ENCODE measurements at regions not wholly inside any gene's neighbourhood (a gene's known extent, or its start where the extent isn't known, plus 50 kb on each side); places are given as distances from the start of the nearest gene placed in this dataset.
"Not testable (repeated sequence)": the region's sequence is repeated elsewhere in the genome, so short reads cannot be mapped to it uniquely, and the experiment has no call there.

DNA sequence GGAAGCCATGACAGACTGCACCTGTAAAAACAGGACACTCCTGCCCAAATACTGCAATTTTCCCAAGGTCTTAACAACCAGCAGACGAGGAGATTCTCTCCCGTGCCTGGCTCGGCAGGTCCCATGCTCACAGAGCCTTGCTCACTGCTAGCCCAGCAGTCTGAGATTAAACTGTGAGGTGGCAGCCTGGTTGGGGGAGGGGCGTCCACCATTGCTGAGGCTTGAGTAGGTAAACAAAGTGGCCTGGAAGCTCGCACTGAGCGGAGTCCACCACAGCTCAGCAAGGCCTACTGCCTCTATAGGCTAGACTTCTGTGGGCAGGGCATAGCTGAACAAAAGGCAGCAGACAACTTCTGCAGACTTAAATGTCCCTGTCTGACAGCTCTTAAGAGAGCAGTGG, 80.3 kb downstream of the ANXA5 start:
- H3K4me3 Mint-ChIP-seq, DNase-seq, H3K27ac Mint-ChIP-seq, H3K9me3 Mint-ChIP-seq, H3K36me3 Mint-ChIP-seq, H3K4me1 Mint-ChIP-seq: not testable (repeated sequence)
- H3K27me3 Mint-ChIP-seq: peaks cover 18% of the 10 kb centered on the region

DNA sequence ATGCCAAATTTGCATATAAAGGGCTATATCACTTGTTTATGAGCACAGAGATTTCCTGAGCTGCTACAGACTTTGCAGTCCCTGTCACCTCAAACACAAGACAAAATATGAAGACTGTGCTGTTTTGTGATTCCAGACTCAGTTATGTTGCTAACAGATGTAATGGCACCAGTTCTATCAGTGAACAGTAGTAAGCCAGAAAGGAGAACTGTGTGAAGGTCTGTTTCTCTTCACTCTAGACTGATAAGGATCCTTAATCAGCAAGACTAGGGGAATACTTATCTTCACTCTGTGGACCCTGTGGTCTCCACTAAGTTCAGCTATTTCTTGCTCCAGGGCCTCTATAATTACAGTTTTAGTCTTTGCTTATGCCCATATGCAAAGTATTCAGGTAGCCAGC, 82.7 kb downstream of the ANXA5 start:
- no peaks in the 10 kb centered on the region for H3K4me1 Mint-ChIP-seq
- DNase-seq: no peak
- no peaks in the 10 kb centered on the region for H3K9me3 Mint-ChIP-seq
- H3K27ac Mint-ChIP-seq: no peak overlapping the region
- H3K27me3 Mint-ChIP-seq: peaks cover 14% of the 10 kb centered on the region
- H3K4me3 Mint-ChIP-seq: no peak overlapping the region
- H3K36me3 Mint-ChIP-seq: no peaks in the 10 kb centered on the region

DNA sequence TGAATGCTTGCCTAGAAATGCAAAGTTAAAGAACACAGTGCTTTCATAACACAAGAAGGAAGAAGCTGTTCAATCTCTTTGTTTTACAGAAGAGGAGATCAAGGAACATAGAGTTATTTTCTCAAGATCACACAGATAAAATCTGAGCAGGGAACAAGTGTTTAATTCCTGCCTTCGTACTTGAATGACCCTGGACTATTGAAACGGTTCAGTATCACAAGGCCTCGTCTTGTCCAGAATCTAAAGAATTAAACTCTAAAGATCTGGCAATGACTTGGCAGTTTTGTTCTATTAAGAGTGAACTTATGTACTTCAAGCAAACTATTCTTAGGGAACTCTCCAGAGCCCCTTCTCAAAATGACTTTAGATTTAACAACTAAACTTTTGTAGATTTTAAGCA, 97.7 kb downstream of the ANXA5 start:
- Mint-ChIP-seq H3K9me3 (no peaks in the 10 kb centered on the region), H3K4me3 (no peak overlapping the region), H3K36me3 (no peaks in the 10 kb centered on the region), H3K27me3 (peaks cover 17% of the 10 kb centered on the region), H3K4me1 (peaks cover 8% of the 10 kb centered on the region), H3K27ac (no peak overlapping the region)
- DNase-seq: no peak

GRCh38 chr4:121597346-121597934, 99.3 kb downstream of the ANXA5 start:
- Mint-ChIP-seq H3K4me1 (peaks cover 8% of the 10 kb centered on the region), H3K9me3 (no peaks in the 10 kb centered on the region), H3K36me3 (no peaks in the 10 kb centered on the region), H3K27ac (no peak overlapping the region), H3K27me3 (peaks cover 17% of the 10 kb centered on the region), H3K4me3 (no peak overlapping the region)
- DNase-seq: peak; percentile 42

DNA sequence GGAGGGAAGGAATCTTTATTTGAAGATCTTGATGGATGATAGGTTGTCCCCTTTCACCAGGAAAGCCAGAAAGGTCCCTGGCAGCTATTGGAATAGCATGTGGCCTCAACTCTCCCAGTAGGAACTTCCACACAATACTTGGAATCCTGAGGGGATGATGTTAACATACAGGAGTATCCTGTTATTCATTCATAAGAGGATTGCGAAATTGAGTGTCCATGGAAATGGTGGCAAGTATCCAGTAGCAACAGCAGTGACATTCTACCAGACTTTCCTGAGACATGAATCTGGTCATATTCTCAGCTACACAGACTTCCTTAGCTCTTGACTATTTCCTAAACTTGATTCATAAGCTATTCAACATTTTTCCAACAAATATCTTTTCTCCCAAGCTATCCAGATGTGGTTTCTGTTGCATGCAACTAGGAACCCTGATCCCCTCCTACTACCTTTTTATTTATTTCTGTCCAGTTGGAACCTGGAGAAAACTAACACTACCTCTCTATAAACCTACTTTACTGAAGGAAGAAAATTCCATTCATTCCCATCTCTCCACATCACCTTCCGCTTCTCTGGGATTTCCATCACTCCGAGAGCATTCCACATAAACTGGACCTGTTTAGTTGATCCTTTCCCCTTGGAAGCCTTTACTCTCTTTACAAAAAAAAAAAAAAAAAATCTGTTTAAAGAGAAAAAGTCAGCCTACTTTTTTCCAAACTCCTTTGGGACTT, 101.8 kb downstream of the ANXA5 start:
- peaks cover 4% of the 10 kb centered on the region for H3K9me3 Mint-ChIP-seq
- peaks cover 8% of the 10 kb centered on the region for H3K4me1 Mint-ChIP-seq
- H3K27ac Mint-ChIP-seq: no peak overlapping the region
- H3K27me3 Mint-ChIP-seq: peaks cover 19% of the 10 kb centered on the region
- no peaks in the 10 kb centered on the region for H3K36me3 Mint-ChIP-seq
- no peak for DNase-seq
- H3K4me3 Mint-ChIP-seq: no peak overlapping the region

DNA sequence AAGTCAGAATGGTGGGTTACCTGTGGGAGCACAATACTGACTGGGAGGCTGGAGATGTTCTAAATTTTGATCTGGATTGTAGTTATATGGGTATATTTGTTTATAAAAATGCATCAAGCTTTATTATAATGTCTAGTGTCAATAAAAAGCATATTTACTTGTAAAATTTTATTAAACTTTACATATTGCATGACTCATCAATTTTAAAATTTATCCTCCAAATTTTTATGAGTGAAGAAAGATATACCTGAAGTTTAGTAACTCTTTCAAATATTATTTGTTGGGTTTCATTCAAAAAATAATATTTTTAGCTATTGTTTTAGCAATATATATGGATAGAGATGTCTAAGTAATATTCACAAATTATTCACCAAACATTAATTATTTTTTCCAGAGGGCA, 103.0 kb downstream of the ANXA5 start:
- DNase-seq: no peak
- H3K4me1 Mint-ChIP-seq: peaks cover 8% of the 10 kb centered on the region
- peaks cover 19% of the 10 kb centered on the region for H3K27me3 Mint-ChIP-seq
- H3K9me3 Mint-ChIP-seq: peaks cover 4% of the 10 kb centered on the region
- H3K4me3 Mint-ChIP-seq: no peak overlapping the region
- H3K27ac Mint-ChIP-seq: no peak overlapping the region
- H3K36me3 Mint-ChIP-seq: no peaks in the 10 kb centered on the region

- not testable (repeated sequence) for H3K27ac Mint-ChIP-seq, H3K9me3 Mint-ChIP-seq, H3K4me3 Mint-ChIP-seq, H3K36me3 Mint-ChIP-seq, H3K4me1 Mint-ChIP-seq, DNase-seq
- peaks cover 27% of the 10 kb centered on the region for H3K27me3 Mint-ChIP-seq
Measured at GRCh38 chr4:121592257-121592656, 104.5 kb downstream of the ANXA5 start.

- H3K4me1 Mint-ChIP-seq: no peaks in the 10 kb centered on the region
- no peak overlapping the region for H3K4me3 Mint-ChIP-seq
- H3K27me3 Mint-ChIP-seq: peaks cover 29% of the 10 kb centered on the region
- H3K9me3 Mint-ChIP-seq: no peaks in the 10 kb centered on the region
- DNase-seq: no peak
- H3K27ac Mint-ChIP-seq: no peak overlapping the region
- no peaks in the 10 kb centered on the region for H3K36me3 Mint-ChIP-seq
Measured at GRCh38 chr4:121584836-121585235, 111.9 kb downstream of the ANXA5 start.

- Mint-ChIP-seq H3K27me3 (peaks cover 26% of the 10 kb centered on the region), H3K4me3 (no peak overlapping the region), H3K27ac (no peak overlapping the region), H3K9me3 (no peaks in the 10 kb centered on the region), H3K36me3 (no peaks in the 10 kb centered on the region), H3K4me1 (no peaks in the 10 kb centered on the region)
- no peak for DNase-seq
Measured at GRCh38 chr4:121583396-121583795, 113.4 kb downstream of the ANXA5 start.

- Mint-ChIP-seq H3K27ac (no peak overlapping the region), H3K27me3 (peaks cover 16% of the 10 kb centered on the region), H3K4me1 (no peaks in the 10 kb centered on the region), H3K36me3 (no peaks in the 10 kb centered on the region), H3K4me3 (no peak overlapping the region), H3K9me3 (no peaks in the 10 kb centered on the region)
- no peak for DNase-seq
Measured at GRCh38 chr4:121582296-121582695, 114.5 kb downstream of the ANXA5 start.

- not testable (repeated sequence) for H3K4me3 Mint-ChIP-seq, H3K27ac Mint-ChIP-seq, DNase-seq, H3K36me3 Mint-ChIP-seq, H3K27me3 Mint-ChIP-seq, H3K4me1 Mint-ChIP-seq, H3K9me3 Mint-ChIP-seq
Measured at GRCh38 chr4:121575392-121575791, 121.4 kb downstream of the ANXA5 start.

DNA sequence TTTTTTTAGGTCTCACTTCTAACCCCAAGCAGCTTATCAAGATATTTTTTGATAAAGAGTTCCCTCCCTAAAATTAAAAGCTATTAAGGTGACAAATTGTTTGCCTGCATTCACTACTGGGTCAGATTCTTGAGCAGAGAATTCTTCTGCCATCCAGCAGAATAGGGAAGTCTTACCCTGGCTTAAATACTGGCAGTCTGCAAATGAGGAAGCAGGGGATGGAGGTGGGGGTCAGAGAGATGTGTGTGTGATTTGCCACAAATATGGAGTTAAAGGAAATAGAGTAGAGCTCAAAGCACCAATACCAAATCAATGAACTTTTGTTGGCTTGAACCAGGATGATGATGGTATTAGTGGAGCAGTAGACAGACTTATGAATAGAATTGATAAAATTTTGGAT, 122.2 kb downstream of the ANXA5 start:
- no peak for DNase-seq
- H3K27me3 Mint-ChIP-seq: peaks cover 9% of the 10 kb centered on the region
- H3K4me1 Mint-ChIP-seq: no peaks in the 10 kb centered on the region
- peaks cover 2% of the 10 kb centered on the region for H3K9me3 Mint-ChIP-seq
- H3K36me3 Mint-ChIP-seq: no peaks in the 10 kb centered on the region
- H3K27ac Mint-ChIP-seq: no peak overlapping the region
- H3K4me3 Mint-ChIP-seq: no peak overlapping the region

- Mint-ChIP-seq H3K4me1 (no peaks in the 10 kb centered on the region), H3K36me3 (no peaks in the 10 kb centered on the region), H3K27ac (no peak overlapping the region), H3K27me3 (peaks cover 24% of the 10 kb centered on the region), H3K9me3 (no peaks in the 10 kb centered on the region), H3K4me3 (no peak overlapping the region)
- DNase-seq: no peak
Measured at GRCh38 chr4:121567748-121568147, 129.0 kb downstream of the ANXA5 start.

DNA sequence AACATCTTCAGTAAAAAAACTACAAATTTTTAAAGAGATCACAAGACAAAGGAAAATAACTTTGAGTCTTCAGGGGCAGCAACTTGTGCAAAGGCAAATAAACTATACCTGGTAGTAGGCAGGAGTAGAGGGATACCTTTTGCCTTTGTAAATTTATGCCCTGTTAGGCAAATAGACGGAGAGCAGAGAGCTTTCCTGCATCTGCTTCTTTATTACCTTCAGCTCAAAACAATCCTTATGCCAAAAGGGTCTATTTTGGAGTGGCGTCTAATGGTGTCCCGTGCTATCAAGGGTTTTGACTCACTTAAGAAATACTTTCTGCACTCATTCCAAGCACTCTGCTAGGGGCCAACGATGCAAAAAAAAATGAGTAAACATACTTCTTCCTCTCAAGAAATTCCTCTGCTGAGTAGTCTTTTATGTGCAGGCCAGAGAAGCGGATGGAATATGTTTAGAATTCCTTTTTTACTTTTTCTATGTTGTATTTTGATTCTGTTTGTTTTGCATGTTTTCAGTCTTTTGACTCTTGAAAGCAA, 131.9 kb downstream of the ANXA5 start:
- H3K27me3 Mint-ChIP-seq: peaks cover 28% of the 10 kb centered on the region
- H3K9me3 Mint-ChIP-seq: no peaks in the 10 kb centered on the region

DNA sequence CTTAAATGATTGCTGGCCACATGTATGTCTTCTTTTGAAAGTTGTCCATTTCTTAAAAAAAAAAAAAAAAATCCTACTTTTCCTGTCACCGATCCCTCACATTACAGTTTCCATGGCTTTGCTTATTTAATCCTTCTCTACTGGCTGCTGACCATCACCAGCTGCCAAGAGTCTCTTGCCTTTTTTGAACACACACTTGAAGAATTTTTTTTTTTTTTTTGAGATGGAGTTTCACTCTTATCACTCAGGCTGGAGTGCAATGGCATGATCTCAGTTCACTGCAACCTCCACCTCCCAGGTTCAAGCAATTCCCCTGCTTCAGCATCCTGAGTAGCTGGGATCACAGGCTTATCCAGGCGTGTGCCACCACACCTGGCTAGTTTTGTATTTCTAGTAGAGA, 134.0 kb downstream of the ANXA5 start:
- no peak for DNase-seq
- Mint-ChIP-seq H3K27me3 (peaks cover 23% of the 10 kb centered on the region), H3K4me1 (no peaks in the 10 kb centered on the region), H3K36me3 (no peaks in the 10 kb centered on the region), H3K4me3 (no peak overlapping the region), H3K27ac (no peak overlapping the region), H3K9me3 (no peaks in the 10 kb centered on the region)

More for the DNA sequence above, 131.9 kb downstream of the ANXA5 start:
- Mint-ChIP-seq H3K4me3 (no peak overlapping the region), H3K4me1 (no peaks in the 10 kb centered on the region), H3K36me3 (no peaks in the 10 kb centered on the region), H3K27ac (no peak overlapping the region)
- no peak for DNase-seq

Measured in activated naive CD8-positive, alpha-beta T cell treated with anti-CD3 and anti-CD28 coated beads for 36 hours (primary cell).